ENCODE measurements at regions not wholly inside any gene's neighbourhood (a gene's known extent, or its start where the extent isn't known, plus 50 kb on each side); places are given as distances from the start of the nearest gene placed in this dataset.

GRCh38 chr2:41087946-41088345, 636.1 kb upstream of the SLC8A1 start:
- Histone ChIP-seq H3K4me1 (ENCODE audit: control insufficient read depth in 2 of 2, insufficient read depth in 1 of 2, low read depth in 1 of 2, low read length in 2 of 2) (no peaks in the 10 kb centered on the region), H2BK5ac (ENCODE audit: low read length) (no peak overlapping the region), H3K9me3 (replicated peaks in 1 of 2; ENCODE audit: control insufficient read depth in 2 of 2, insufficient read depth in 1 of 2, low read depth in 1 of 2, low read length in 2 of 2) (no peaks in the 10 kb centered on the region), H4K91ac (ENCODE audit: low read depth, low read length, poor library complexity) (no peak overlapping the region), H3K36me3 (replicated peaks in 1 of 2; ENCODE audit: control insufficient read depth in 2 of 2, insufficient read depth in 2 of 2, low read length in 2 of 2) (no peaks in the 10 kb centered on the region), H2BK120ac (ENCODE audit: low read depth, low read length) (no peak overlapping the region), H3K9ac (ENCODE audit: low read depth, low read length, poor library complexity) (no peak overlapping the region), H3K79me1 (ENCODE audit: low read depth, low read length) (no peaks in the 10 kb centered on the region), H4K8ac (ENCODE audit: low read depth, low read length) (no peak overlapping the region), H3K4me2 (ENCODE audit: insufficient read depth, low read length, poor library complexity, severe bottlenecking) (no peak overlapping the region), H2AFZ (ENCODE audit: low read length) (no peak overlapping the region), H2BK15ac (ENCODE audit: low read length) (no peak overlapping the region), H3K4me3 (ENCODE audit: low read length in 2 of 2) (no peak overlapping the region), H3K14ac (ENCODE audit: low read length) (no peak overlapping the region), H2BK12ac (ENCODE audit: low read length) (no peak overlapping the region), H3K23ac (ENCODE audit: low read depth, low read length, poor library complexity) (no peak overlapping the region), H2AK5ac (ENCODE audit: low read depth, low read length) (no peak overlapping the region), H3K4ac (ENCODE audit: low read length) (no peak overlapping the region), H3K27me3 (ENCODE audit: control insufficient read depth in 3 of 3, insufficient read depth in 3 of 3, low read depth in 1 of 3, low read length in 3 of 3) (no peaks in the 10 kb centered on the region), H3K27ac (replicated peaks; ENCODE audit: low read length) (no peak overlapping the region), H3K18ac (ENCODE audit: low read length) (no peak overlapping the region)
- DNase-seq (ENCODE audit: low spot score), result no peak

DNA sequence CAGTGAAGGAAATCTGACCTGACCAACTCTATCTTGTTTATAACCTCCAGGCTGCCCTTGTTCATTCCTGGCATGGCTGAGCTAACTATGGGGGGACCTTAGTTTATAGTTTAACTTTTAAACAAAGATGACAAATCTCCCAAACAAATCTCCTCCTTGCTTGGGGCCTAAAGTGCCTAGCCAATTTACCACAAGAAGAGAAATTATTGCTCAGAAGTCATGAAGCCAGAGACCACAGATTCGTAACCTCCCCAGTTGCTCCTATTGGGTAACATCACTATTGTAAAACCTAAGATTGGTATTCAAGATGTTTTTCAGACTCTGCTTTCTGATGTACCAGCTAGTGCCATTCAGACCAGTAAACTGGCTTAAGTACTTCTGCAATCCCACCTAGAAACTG, 649.4 kb upstream of the SLC8A1 start:
- Histone ChIP-seq H4K8ac (ENCODE audit: low read depth, low read length) (no peak overlapping the region), H2AFZ (ENCODE audit: low read length) (no peak overlapping the region), H3K9ac (ENCODE audit: low read depth, low read length, poor library complexity) (no peak overlapping the region), H2BK5ac (ENCODE audit: low read length) (no peak overlapping the region), H3K79me1 (ENCODE audit: low read depth, low read length) (no peaks in the 10 kb centered on the region), H2AK5ac (ENCODE audit: low read depth, low read length) (no peak overlapping the region), H3K36me3 (replicated peaks in 1 of 2; ENCODE audit: control insufficient read depth in 2 of 2, insufficient read depth in 2 of 2, low read length in 2 of 2) (no peaks in the 10 kb centered on the region), H2BK12ac (ENCODE audit: low read length) (no peak overlapping the region), H3K27me3 (ENCODE audit: control insufficient read depth in 3 of 3, insufficient read depth in 3 of 3, low read depth in 1 of 3, low read length in 3 of 3) (no peaks in the 10 kb centered on the region), H2BK120ac (ENCODE audit: low read depth, low read length) (no peak overlapping the region), H3K4me1 (ENCODE audit: control insufficient read depth in 2 of 2, insufficient read depth in 1 of 2, low read depth in 1 of 2, low read length in 2 of 2) (no peaks in the 10 kb centered on the region), H3K4me2 (ENCODE audit: insufficient read depth, low read length, poor library complexity, severe bottlenecking) (no peak overlapping the region), H3K4me3 (ENCODE audit: low read length in 2 of 2) (no peak overlapping the region), H3K14ac (ENCODE audit: low read length) (no peak overlapping the region), H3K27ac (replicated peaks; ENCODE audit: low read length) (no peak overlapping the region), H3K23ac (ENCODE audit: low read depth, low read length, poor library complexity) (no peak overlapping the region), H3K4ac (ENCODE audit: low read length) (no peak overlapping the region), H4K91ac (ENCODE audit: low read depth, low read length, poor library complexity) (no peak overlapping the region), H3K9me3 (replicated peaks in 1 of 2; ENCODE audit: control insufficient read depth in 2 of 2, insufficient read depth in 1 of 2, low read depth in 1 of 2, low read length in 2 of 2) (no peaks in the 10 kb centered on the region), H2BK15ac (ENCODE audit: low read length) (no peak overlapping the region), H3K18ac (ENCODE audit: low read length) (no peak overlapping the region)
- no peak for DNase-seq (ENCODE audit: low spot score)
- WGBS, 2 donors (ENCODE audit: extremely low coverage in 2 of 2, insufficient read length in 2 of 2, insufficient replicate concordance in 1 of 2), result no CpG with 5 or more reads among the region's 1 CpG

DNA sequence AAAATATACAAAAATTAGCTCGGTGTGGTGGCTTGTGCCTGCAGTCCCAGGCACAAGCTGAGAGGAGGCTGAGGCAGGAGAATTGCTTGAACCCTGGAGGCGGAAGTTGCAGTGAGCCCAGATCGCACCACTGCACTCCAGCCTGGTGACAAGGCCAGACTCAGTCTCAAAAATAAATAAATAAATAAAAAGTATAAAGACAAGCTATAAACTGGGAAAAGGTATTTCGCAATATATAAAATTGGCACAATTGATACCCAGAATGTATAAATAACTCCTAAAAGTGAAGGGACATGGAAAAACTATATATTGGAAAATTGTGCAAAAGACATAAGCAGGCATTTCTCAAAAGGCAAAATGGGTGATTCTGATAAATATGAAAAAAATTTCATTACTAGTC, 657.9 kb upstream of the SLC8A1 start:
- H3K4me3 ChIP-seq (ENCODE audit: low read length in 2 of 2), result no peak overlapping the region
- no peak overlapping the region for H3K4me2 ChIP-seq (ENCODE audit: insufficient read depth, low read length, poor library complexity, severe bottlenecking)
- no peak overlapping the region for H2AFZ ChIP-seq (ENCODE audit: low read length)
- H2AK5ac ChIP-seq (ENCODE audit: low read depth, low read length), result no peak overlapping the region
- no peak overlapping the region for H2BK15ac ChIP-seq (ENCODE audit: low read length)
- H3K27me3 ChIP-seq (ENCODE audit: control insufficient read depth in 3 of 3, insufficient read depth in 3 of 3, low read depth in 1 of 3, low read length in 3 of 3), result no peaks in the 10 kb centered on the region
- no peak for DNase-seq (ENCODE audit: low spot score)
- no peaks in the 10 kb centered on the region for H3K36me3 ChIP-seq (replicated peaks in 1 of 2; ENCODE audit: control insufficient read depth in 2 of 2, insufficient read depth in 2 of 2, low read length in 2 of 2)
- no peak overlapping the region for H2BK5ac ChIP-seq (ENCODE audit: low read length)
- H3K4me1 ChIP-seq (ENCODE audit: control insufficient read depth in 2 of 2, insufficient read depth in 1 of 2, low read depth in 1 of 2, low read length in 2 of 2), result no peaks in the 10 kb centered on the region
- no peak overlapping the region for H3K23ac ChIP-seq (ENCODE audit: low read depth, low read length, poor library complexity)
- H2BK120ac ChIP-seq (ENCODE audit: low read depth, low read length), result no peak overlapping the region
- H3K79me1 ChIP-seq (ENCODE audit: low read depth, low read length), result no peaks in the 10 kb centered on the region
- H3K9ac ChIP-seq (ENCODE audit: low read depth, low read length, poor library complexity), result no peak overlapping the region
- H3K27ac ChIP-seq (replicated peaks; ENCODE audit: low read length), result no peak overlapping the region
- H3K14ac ChIP-seq (ENCODE audit: low read length), result no peak overlapping the region
- H3K4ac ChIP-seq (ENCODE audit: low read length), result no peak overlapping the region
- no peak overlapping the region for H4K8ac ChIP-seq (ENCODE audit: low read depth, low read length)
- H3K9me3 ChIP-seq (replicated peaks in 1 of 2; ENCODE audit: control insufficient read depth in 2 of 2, insufficient read depth in 1 of 2, low read depth in 1 of 2, low read length in 2 of 2), result no peaks in the 10 kb centered on the region
- H4K91ac ChIP-seq (ENCODE audit: low read depth, low read length, poor library complexity), result no peak overlapping the region
- no CpG with 5 or more reads among the region's 4 CpGs for WGBS, 2 donors (ENCODE audit: extremely low coverage in 2 of 2, insufficient read length in 2 of 2, insufficient replicate concordance in 1 of 2)
- H2BK12ac ChIP-seq (ENCODE audit: low read length), result no peak overlapping the region
- H3K18ac ChIP-seq (ENCODE audit: low read length), result no peak overlapping the region

DNA sequence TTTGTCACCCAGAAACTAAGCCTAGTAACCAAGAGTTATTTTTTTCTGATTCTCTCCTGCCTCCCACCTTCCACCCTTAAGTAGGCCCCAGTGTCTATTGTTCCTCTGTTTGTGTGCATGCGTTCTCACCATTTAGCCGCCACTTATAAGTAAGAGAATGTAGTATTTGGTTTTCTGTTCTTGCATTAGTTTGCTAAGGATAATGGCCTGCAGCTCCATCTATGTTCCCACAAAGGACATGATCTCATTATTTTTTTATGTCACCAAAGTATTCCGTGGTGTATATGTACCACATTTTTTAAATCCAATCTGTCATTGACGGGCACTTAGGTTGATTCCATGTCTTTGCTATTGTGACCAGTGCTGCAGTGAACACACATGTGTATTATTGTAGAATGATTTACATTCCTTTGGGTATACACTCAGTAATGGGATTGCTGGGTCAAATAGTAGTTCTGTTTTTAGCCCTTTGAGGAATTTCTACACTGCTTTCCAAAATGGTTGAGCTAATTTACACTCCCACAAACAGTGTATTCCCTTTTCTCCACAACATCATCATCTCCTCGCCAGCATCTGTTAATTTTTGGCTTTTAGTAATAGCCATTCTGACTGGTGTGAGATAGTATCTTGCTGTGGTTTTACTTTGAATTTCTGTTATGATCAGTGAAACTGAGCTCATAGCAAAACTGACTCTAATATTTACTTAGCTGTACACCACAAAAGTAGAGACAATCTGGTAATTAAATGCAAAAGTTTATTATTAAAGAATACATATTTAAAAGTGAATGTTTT, 660.1 kb upstream of the SLC8A1 start:
- Histone ChIP-seq H3K4me2 (ENCODE audit: insufficient read depth, low read length, poor library complexity, severe bottlenecking) (no peak overlapping the region), H3K18ac (ENCODE audit: low read length) (no peak overlapping the region), H4K8ac (ENCODE audit: low read depth, low read length) (no peak overlapping the region), H3K9ac (ENCODE audit: low read depth, low read length, poor library complexity) (no peak overlapping the region), H3K36me3 (replicated peaks in 1 of 2; ENCODE audit: control insufficient read depth in 2 of 2, insufficient read depth in 2 of 2, low read length in 2 of 2) (no peaks in the 10 kb centered on the region), H3K27me3 (ENCODE audit: control insufficient read depth in 3 of 3, insufficient read depth in 3 of 3, low read depth in 1 of 3, low read length in 3 of 3) (no peaks in the 10 kb centered on the region), H3K9me3 (replicated peaks in 1 of 2; ENCODE audit: control insufficient read depth in 2 of 2, insufficient read depth in 1 of 2, low read depth in 1 of 2, low read length in 2 of 2) (no peaks in the 10 kb centered on the region), H4K91ac (ENCODE audit: low read depth, low read length, poor library complexity) (no peak overlapping the region), H2BK5ac (ENCODE audit: low read length) (no peak overlapping the region), H2BK12ac (ENCODE audit: low read length) (no peak overlapping the region), H3K4ac (ENCODE audit: low read length) (no peak overlapping the region), H3K4me1 (ENCODE audit: control insufficient read depth in 2 of 2, insufficient read depth in 1 of 2, low read depth in 1 of 2, low read length in 2 of 2) (no peaks in the 10 kb centered on the region), H2AFZ (ENCODE audit: low read length) (peak overlapping the region; percentile 50), H2AK5ac (ENCODE audit: low read depth, low read length) (no peak overlapping the region), H3K23ac (ENCODE audit: low read depth, low read length, poor library complexity) (no peak overlapping the region), H3K14ac (ENCODE audit: low read length) (no peak overlapping the region), H2BK120ac (ENCODE audit: low read depth, low read length) (no peak overlapping the region), H3K79me1 (ENCODE audit: low read depth, low read length) (no peaks in the 10 kb centered on the region), H3K4me3 (ENCODE audit: low read length in 2 of 2) (no peak overlapping the region), H2BK15ac (ENCODE audit: low read length) (no peak overlapping the region), H3K27ac (replicated peaks; ENCODE audit: low read length) (no peak overlapping the region)
- no CpG with 5 or more reads among the region's 5 CpGs for WGBS, 2 donors (ENCODE audit: extremely low coverage in 2 of 2, insufficient read length in 2 of 2, insufficient replicate concordance in 1 of 2)
- no peak for DNase-seq (ENCODE audit: low spot score)
